Stimulated activated CD8-positive, alpha-beta memory T cell treated with anti-CD3 and anti-CD28 coated beads, Interleukin-2, amount 100 ng/mL, for 1 hour (primary cell): ENCODE measurements at regions not wholly inside any gene's neighbourhood (a gene's known extent, or its start where the extent isn't known, plus 50 kb on each side); places are given as distances from the start of the nearest gene placed in this dataset.

Source experiments
- DNase-seq, 2 donors: peaks; one replicate each; pipeline ENCODE4 v3.0.0-alpha.2; 2020; ENCODE audit warnings: low read depth in 2 of 2

GRCh38 chr21:28789523-28789922, 203.2 kb downstream of the LTN1 start:
- DNase-seq = no peak

- DNase-seq = no peak
Measured at GRCh38 chr21:28788030-28788429, 204.6 kb downstream of the LTN1 start.

DNA sequence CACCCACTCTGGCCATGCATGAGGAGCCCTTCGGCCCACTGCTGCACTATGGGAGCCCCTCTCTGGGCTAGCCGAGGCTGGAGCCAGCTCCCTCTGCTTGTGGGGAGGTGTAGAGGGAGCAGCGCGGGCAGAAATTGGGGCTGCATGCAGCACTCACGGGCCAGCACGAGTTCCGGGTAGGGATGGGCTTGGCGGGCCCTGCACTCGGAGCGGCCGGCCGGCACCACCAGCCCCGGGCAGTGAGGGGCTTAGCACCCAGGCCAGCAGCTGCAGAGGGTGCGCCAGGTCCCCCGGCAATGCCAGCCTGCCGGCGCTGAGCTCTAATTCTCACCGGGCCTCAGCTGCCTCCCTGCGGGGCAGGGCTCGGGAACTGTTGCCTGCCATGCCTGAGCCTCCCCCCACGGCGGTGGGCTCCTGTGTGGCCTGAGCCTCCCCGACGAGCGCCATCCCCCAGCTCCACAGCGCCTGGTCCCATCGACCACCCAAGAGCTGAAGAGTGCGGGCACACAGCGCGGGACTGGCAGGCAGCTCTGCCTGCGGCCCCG, 209.0 kb downstream of the LTN1 start:
- DNase-seq = no peak

GRCh38 chr21:28781602-28782276, 210.9 kb downstream of the LTN1 start:
- no peak for DNase-seq

- no peak for DNase-seq
Measured at GRCh38 chr21:28779914-28780313, 212.8 kb downstream of the LTN1 start.

DNA sequence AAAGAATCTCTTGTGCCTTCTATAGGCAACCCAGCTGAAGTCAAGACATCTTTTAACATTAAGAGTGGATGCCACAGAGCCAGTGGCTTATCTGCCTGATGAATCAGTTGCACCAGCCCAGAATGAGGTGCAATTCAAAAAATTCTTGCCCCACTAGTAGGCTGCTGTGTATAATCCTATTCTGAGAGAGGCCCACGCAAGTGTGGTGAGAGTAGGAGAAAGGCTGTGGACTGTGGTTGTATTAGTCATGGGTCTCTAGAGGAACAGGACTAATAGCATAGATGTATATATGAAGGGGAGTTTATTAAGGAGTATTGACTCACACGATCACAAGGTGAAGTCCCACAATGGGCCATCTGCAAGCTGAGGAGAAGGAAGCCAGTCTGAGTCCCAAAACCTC, 216.4 kb downstream of the LTN1 start:
- no peak for DNase-seq

DNA sequence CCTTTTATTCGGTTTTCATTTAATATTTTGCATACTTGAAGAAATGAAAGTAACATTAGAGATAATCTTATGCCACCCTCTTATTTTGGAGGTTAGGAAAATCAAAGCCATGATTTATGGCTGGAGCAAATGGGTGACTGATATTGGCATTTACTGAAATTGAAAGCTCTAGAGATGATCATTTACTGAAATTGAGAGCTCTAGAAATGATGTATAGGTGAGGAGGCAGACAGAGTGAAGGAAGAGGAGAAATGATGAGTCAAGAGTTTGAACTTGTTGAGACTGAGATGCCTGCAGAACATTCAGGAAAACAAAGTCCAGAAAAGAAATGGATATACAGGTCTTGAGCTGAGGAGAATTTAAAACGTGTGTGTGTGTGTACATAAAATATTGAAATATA, 217.6 kb downstream of the LTN1 start:
- DNase-seq = no peak

DNA sequence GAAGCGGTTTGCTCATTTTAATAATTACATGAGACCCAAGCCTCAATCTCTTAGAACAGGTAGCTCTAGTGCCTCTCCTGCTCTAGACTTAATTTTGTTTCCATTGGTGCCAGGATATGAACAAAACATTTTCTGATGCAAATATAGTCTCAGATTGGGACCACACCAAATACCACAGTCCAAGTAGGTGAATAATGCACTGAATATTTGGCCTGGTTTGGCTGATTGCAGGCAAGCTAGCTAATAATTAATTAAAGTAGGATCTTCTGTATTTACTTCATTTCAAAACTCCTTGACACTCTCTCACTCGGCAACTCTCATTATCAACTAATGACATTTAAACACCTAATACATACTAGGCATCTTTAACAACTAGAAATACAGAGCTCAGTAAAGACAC, 219.6 kb downstream of the LTN1 start:
- DNase-seq = no peak

DNA sequence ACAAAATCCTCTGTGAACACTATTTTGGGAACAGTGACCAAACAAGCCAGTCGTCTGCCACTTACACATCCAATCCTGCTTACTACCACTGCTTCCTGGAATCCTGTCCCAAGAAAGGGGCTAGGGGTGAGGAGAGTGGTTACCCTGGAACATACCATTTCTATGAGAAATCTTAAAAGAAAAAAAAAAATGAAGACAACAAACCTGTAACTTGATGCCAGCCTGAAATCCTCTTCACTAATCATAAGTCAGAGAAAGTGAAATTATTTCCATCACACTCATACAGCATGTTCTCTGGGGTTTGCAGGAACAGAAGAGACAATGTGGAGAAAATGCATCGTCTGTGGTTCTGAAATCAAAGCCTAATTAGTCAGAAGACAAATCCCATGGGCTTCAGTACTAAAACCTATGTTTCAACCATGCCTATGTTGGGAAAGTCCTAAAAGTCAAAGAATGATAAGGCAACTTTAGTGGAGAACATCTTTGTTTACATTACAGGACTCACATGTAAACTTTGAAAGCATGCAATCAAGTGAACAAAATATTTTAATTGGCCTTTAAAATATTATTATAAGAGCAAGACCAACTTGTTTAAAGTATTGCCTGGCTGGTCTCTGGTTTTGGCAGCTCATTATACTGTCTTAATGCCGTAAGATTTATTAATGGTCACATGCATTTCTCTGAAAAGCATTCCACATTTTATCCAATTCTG, 220.7 kb downstream of the LTN1 start:
- DNase-seq = no peak

DNA sequence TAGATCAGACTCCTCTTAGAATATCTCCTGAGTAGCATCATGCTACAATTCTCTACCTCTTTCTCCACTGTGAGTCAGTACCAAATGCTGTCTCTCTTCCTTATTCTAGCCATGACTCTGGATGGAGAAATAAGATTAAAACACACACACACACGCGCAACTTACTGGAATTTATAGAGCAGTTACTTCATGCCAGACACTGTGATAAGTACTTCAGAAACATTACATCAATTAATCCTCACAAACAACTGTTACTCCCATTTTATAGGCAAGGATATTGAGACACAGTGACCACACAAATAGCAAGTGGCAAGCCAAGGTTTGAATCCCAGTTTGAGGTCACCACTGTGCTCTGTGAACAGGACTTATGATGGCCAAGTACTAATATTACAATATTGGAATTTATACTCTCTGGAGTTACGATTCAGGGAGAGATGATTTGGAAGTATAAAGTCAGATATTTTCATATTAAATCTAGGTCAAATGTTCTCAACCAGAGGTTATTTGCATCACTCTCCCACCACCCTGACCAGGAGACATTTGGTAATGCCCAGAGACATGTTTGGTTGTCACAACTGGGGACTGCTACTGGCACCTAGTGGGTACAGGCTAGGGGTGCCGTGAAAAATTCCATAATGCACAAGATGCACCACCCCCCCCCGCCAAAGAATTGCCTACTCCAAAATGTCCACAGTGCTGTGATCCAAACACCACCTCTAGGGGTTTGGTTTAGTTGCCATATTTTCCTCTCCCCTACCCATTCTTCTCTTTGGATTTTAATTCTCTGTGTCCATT, 221.6 kb downstream of the LTN1 start:
- DNase-seq = no peak

DNA sequence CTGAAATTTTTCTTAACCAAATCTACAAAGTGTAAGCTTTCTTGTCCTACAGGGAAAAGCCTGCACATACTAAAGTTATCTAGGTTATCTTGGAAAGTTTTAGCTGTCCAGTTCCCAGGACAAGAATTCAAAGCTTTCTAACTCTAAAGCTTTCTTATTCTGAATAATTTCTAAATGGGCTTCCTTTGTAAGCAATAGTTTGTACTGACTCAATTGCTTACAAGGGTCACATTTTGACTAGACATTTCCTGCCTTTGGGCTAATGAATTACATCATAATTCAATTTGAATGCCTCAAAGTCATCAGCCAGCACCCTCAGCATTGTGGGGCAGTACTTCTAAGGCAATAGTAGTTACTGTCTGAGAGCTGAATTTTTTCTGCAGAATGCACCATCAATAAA, 223.0 kb downstream of the LTN1 start:
- no peak for DNase-seq

- no peak for DNase-seq
Measured at GRCh38 chr21:28768753-28769152, 223.9 kb downstream of the LTN1 start.

DNA sequence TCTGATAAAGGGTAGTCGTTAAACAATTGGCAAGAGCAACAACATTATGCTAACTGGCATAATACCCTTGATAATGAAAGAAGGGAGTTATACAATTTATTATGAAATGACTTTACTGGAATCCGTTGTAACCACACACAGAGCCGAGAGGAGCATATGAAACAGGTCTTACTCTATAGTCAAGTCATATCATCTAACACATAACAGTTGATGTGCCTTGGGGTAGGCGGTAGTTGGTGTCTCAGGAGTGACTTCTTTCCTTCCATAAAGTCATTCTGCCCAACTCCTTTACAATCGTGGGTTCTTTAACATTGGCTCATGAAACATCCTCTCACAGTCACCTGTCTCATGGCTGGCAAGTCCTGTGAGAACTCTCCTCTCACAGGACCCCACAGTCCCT, 225.2 kb downstream of the LTN1 start:
- DNase-seq = no peak

GRCh38 chr21:28763809-28764418, 228.8 kb downstream of the LTN1 start:
- no peak for DNase-seq

- no peak for DNase-seq
Measured at GRCh38 chr21:28762357-28762735, 230.3 kb downstream of the LTN1 start.

- no peak for DNase-seq
Measured at GRCh38 chr21:28761674-28762356, 230.9 kb downstream of the LTN1 start.

GRCh38 chr21:28758883-28759242, 233.8 kb downstream of the LTN1 start:
- DNase-seq = no peak

GRCh38 chr21:28758042-28758882, 234.4 kb downstream of the LTN1 start:
- no peak for DNase-seq

GRCh38 chr21:28754862-28755261, 237.8 kb downstream of the LTN1 start:
- DNase-seq = no peak

DNA sequence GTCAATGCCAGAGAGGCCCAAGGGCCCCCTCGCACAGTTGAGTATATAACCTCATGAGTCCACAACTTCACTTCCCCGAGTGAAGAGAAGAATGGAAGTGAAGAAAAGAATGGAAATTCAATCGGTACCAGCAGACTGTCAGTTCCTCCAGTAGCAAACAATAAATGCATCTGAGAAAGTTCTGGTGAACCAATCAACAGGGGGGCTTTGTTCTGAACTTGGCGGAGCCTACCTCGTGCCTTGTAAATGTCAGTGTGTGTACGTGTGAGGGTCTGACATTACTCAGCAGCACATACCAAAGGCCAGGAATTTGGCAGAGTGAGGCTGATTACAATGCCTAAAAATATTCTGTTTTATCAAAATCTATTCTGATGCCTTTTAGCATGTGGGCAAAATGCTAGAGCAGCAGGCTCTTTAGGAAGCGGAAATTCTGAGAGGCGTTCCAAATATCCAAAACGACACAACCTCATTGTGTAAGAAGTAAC, 238.5 kb downstream of the LTN1 start:
- no peak for DNase-seq

- no peak for DNase-seq
Measured at GRCh38 chr21:28752131-28752530, 240.5 kb downstream of the LTN1 start.
